H1 (cell line): ENCODE measurements at regions not wholly inside any gene's neighbourhood (a gene's known extent, or its start where the extent isn't known, plus 50 kb on each side); places are given as distances from the start of the nearest gene placed in this dataset.

Experiments used
- CTCF ChIA-PET: fragments of 300-600 bp; sonication (Branson Sonifier 250); formaldehyde crosslinking; loops from one replicate; lab custom pipeline; 2021; ENCODE audit not compliant: partially characterized antibody; lab: Charles Lee
- POLR2A ChIA-PET: fragments of 300-600 bp; sonication (Branson Sonifier 250); formaldehyde crosslinking; loops from one replicate; lab custom pipeline; 2021; ENCODE audit warnings: inconsistent platforms; ENCODE audit not compliant: partially characterized antibody; lab: Charles Lee
- DNase-seq, 2 experiments: peaks; one replicate each; pipeline versions ENCODE4 v3.0.0 to v3.0.0-alpha.2; 2010 to 2022; ENCODE audit warnings: low spot score in 2 of 2, low read depth in 1 of 2, mixed read lengths in 1 of 2
- FAIRE-seq: peaks from 2 replicates; lab custom pipeline; 2011; peaks lifted over from hg19 to GRCh38; lab: Jason Lieb, UNC
- H2AFZ ChIP-seq: 2 replicates; pipeline ENCODE4 v1.8.1; 2012; ENCODE audit warnings: low read length, inconsistent platforms
- H2AK5ac ChIP-seq: 2 replicates; pipeline ENCODE4 v1.6.1; 2013; ENCODE audit warnings: low read depth, low read length
- H2BK120ac ChIP-seq: replicated peaks from 2 replicates; pipeline ENCODE3; 2013; ENCODE audit warnings: low read depth, low read length, inconsistent platforms
- H2BK12ac ChIP-seq: 2 replicates; pipeline ENCODE4 v1.6.1; 2013; ENCODE audit warnings: low read depth, low read length
- H2BK15ac ChIP-seq: 2 replicates; pipeline ENCODE4 v1.6.1; 2013; ENCODE audit warnings: low read length
- H2BK20ac ChIP-seq: 2 replicates; pipeline ENCODE4 v1.6.1; 2013; ENCODE audit warnings: low read length
- H2BK5ac ChIP-seq: 2 replicates; pipeline ENCODE4 v1.6.1; 2013; ENCODE audit warnings: low read depth, low read length
- H3K14ac ChIP-seq: 2 replicates; pipeline ENCODE4 v1.6.1; 2013; ENCODE audit warnings: inconsistent platforms; ENCODE audit not compliant: insufficient read length
- H3K18ac ChIP-seq: 2 replicates; pipeline ENCODE4 v1.6.1; 2013; ENCODE audit warnings: low read length; ENCODE audit errors: extremely low read depth
- H3K23ac ChIP-seq: 2 replicates; pipeline ENCODE4 v1.6.1; 2013; ENCODE audit warnings: inconsistent platforms; ENCODE audit not compliant: insufficient read length
- H3K23me2 ChIP-seq: 2 replicates; pipeline ENCODE4 v1.6.1; 2013; ENCODE audit warnings: low read depth, low read length
- H3K27ac ChIP-seq: 2 replicates; pipeline ENCODE4 v1.6.1; 2011; ENCODE audit warnings: low read depth, low read length, inconsistent platforms
- H3K27me3 ChIP-seq, 4 experiments: replicated peaks in 1 of 4; 1 replicate in 1 of 4; 2 replicates in 3 of 4; pipeline versions ENCODE4 v1.6.1 to v1.8.1; 2011 to 2013; ENCODE audit warnings: low read length in 3 of 4, mild to moderate bottlenecking in 3 of 4, inconsistent platforms in 2 of 4, mixed read lengths in 2 of 4, moderate library complexity in 1 of 4; ENCODE audit not compliant: control insufficient read depth in 3 of 4, insufficient read depth in 3 of 4; ENCODE audit errors: extremely low read depth in 1 of 4
- H3K36me3 ChIP-seq, 4 experiments: 2 replicates each; pipeline versions ENCODE4 v1.6.1 to v1.8.1; 2011 to 2013; ENCODE audit warnings: mild to moderate bottlenecking in 4 of 4, low read length in 3 of 4, moderate library complexity in 2 of 4, control low read depth in 1 of 4, inconsistent platforms in 1 of 4; ENCODE audit not compliant: insufficient read depth in 4 of 4, control insufficient read depth in 2 of 4
- H3K4ac ChIP-seq: replicated peaks from 2 replicates; pipeline ENCODE3; 2013; ENCODE audit warnings: low read length, low read depth, mixed read lengths, inconsistent platforms; ENCODE audit not compliant: insufficient read length
- H3K4me1 ChIP-seq, 4 experiments: replicated peaks in 1 of 4; 1 replicate in 1 of 4; 2 replicates in 3 of 4; pipeline versions ENCODE4 v1.6.1 to v1.8.1; 2011 to 2013; ENCODE audit warnings: low read length in 3 of 4, inconsistent platforms in 2 of 4, mixed read lengths in 1 of 4; ENCODE audit not compliant: insufficient read depth in 4 of 4, control insufficient read depth in 3 of 4
- H3K4me2 ChIP-seq, 2 experiments: 2 replicates each; pipeline versions ENCODE4 v1.6.1 to v1.8.1; 2011 to 2013; ENCODE audit warnings: low read depth in 2 of 2, low read length in 2 of 2, control low read depth in 1 of 2, inconsistent platforms in 1 of 2, mild to moderate bottlenecking in 1 of 2; ENCODE audit not compliant: insufficient read depth in 1 of 2
- H3K4me3 ChIP-seq, 4 experiments: fragments of 200-600, 300-600 bp in 1 of 4; sonication (generic), shearing (Covaris generic), sonication (Bioruptor Twin) in 1 of 4; 2 replicates each; pipeline versions ENCODE4 v1.5.1 to v1.8.1; 2011 to 2016; ENCODE audit warnings: low read length in 4 of 4, low read depth in 3 of 4, control low read depth in 2 of 4, inconsistent platforms in 2 of 4, mild to moderate bottlenecking in 2 of 4, mixed read lengths in 1 of 4, moderate library complexity in 1 of 4; ENCODE audit not compliant: insufficient read depth in 2 of 4; ENCODE audit errors: extremely low read depth in 1 of 4
- H3K56ac ChIP-seq: replicated peaks from 2 replicates; pipeline ENCODE3; 2013; ENCODE audit warnings: low read depth, mild to moderate bottlenecking, mixed read lengths, low read length, inconsistent platforms; ENCODE audit not compliant: insufficient read length
- H3K79me1 ChIP-seq: 2 replicates; pipeline ENCODE4 v1.6.1; 2013; ENCODE audit warnings: low read depth, low read length, control low read depth
- H3K79me2 ChIP-seq, 2 experiments: 2 replicates each; pipeline versions ENCODE4 v1.6.1 to v1.8.1; 2012 to 2013; ENCODE audit warnings: low read length in 2 of 2, mild to moderate bottlenecking in 2 of 2, inconsistent platforms in 1 of 2; ENCODE audit not compliant: insufficient read depth in 2 of 2, control insufficient read depth in 1 of 2
- H3K9ac ChIP-seq, 4 experiments: replicated peaks in 1 of 4; 1 replicate in 1 of 4; 2 replicates in 3 of 4; pipeline versions ENCODE4 v1.6.1 to v1.8.1; 2011 to 2013; ENCODE audit warnings: low read depth in 3 of 4, low read length in 3 of 4, control low read depth in 2 of 4, mild to moderate bottlenecking in 2 of 4, moderate library complexity in 2 of 4, inconsistent platforms in 1 of 4; ENCODE audit errors: extremely low read depth in 1 of 4
- H3K9me3 ChIP-seq, 2 experiments: 2 replicates each; pipeline versions ENCODE4 v1.6.1 to v1.8.1; 2012 to 2013; ENCODE audit warnings: mild to moderate bottlenecking in 2 of 2, moderate library complexity in 2 of 2, control low read depth in 1 of 2, inconsistent platforms in 1 of 2, low read depth in 1 of 2, low read length in 1 of 2, mixed read lengths in 1 of 2; ENCODE audit not compliant: insufficient read depth in 2 of 2
- H4K20me1 ChIP-seq, 2 experiments: replicated peaks in 1 of 2; 2 replicates each; pipeline versions ENCODE3 to v1.8.1; 2011 to 2013; ENCODE audit warnings: inconsistent platforms in 2 of 2, low read length in 2 of 2, mild to moderate bottlenecking in 1 of 2; ENCODE audit not compliant: insufficient read depth in 2 of 2, control insufficient read depth in 1 of 2
- H4K5ac ChIP-seq: 2 replicates; pipeline ENCODE4 v1.6.1; 2013; ENCODE audit warnings: low read length, low read depth, mixed read lengths, inconsistent platforms; ENCODE audit not compliant: insufficient read length
- H4K8ac ChIP-seq: 2 replicates; pipeline ENCODE4 v1.8.0; 2013; ENCODE audit warnings: mild to moderate bottlenecking, moderate library complexity, low read length, inconsistent platforms; ENCODE audit not compliant: insufficient read depth; ENCODE audit errors: extremely low read depth
- H4K91ac ChIP-seq: replicated peaks from 2 replicates; pipeline ENCODE3; 2013; ENCODE audit warnings: low read length, mixed read lengths, inconsistent platforms; ENCODE audit not compliant: insufficient read length
- BACH1 ChIP-seq: IDR thresholded peaks from 2 replicates; pipeline ENCODE4 v1.6.1; 2012; ENCODE audit warnings: low read length, improper control_type of control experiment
- CEBPB ChIP-seq: IDR thresholded peaks from 2 replicates; pipeline ENCODE4 v1.6.1; 2012; ENCODE audit warnings: low read depth, low read length
- CHD2 ChIP-seq: IDR thresholded peaks from 2 replicates; pipeline ENCODE4 v1.6.1; 2012; ENCODE audit warnings: low read length, improper control_type of control experiment
- CREB1 ChIP-seq: IDR thresholded peaks from 2 replicates; pipeline ENCODE4 v1.6.1; 2012; ENCODE audit warnings: inconsistent platforms
- EP300 ChIP-seq, 2 experiments: IDR thresholded peaks; 1 replicate in 1 of 2; 2 replicates in 1 of 2; pipeline ENCODE4 v1.6.1; 2011 to 2012; ENCODE audit warnings: low read depth in 2 of 2, low read length in 2 of 2, mild to moderate bottlenecking in 2 of 2, borderline replicate concordance in 1 of 2, inconsistent platforms in 1 of 2, moderate library complexity in 1 of 2
- RBBP5 ChIP-seq: IDR thresholded peaks from 2 replicates; pipeline ENCODE4 v1.7.1; 2012; ENCODE audit warnings: low read depth, mild to moderate bottlenecking, inconsistent platforms, low read length, moderate library complexity, borderline replicate concordance
- SUZ12 ChIP-seq: fragments of 200-600 bp; sonication (generic); IDR thresholded peaks from 2 replicates; pipeline ENCODE4 v1.6.1; 2012; ENCODE audit warnings: mild to moderate bottlenecking, inconsistent platforms, low read length, moderate library complexity, mixed read lengths
- TAF7 ChIP-seq: optimal IDR thresholded peaks from 2 replicates; pipeline ENCODE3; 2011; ENCODE audit warnings: low read depth, mild to moderate bottlenecking, inconsistent platforms, low read length, moderate library complexity, borderline replicate concordance
- whole genome bisulfite sequencing, 2 experiments: shearing (Covaris generic) in 1 of 2; methylation state at CpG; one replicate each; pipeline versions ENCODE4 v1.1.6 to v1.1.7; 2013 to 2015; ENCODE audit warnings: low lambda C conversion rate in 2 of 2, mixed read lengths in 2 of 2, inconsistent platforms in 1 of 2, low coverage in 1 of 2, missing lambda C conversion rate in 1 of 2; ENCODE audit not compliant: insufficient replicate concordance in 2 of 2, insufficient coverage in 1 of 2, insufficient read length in 1 of 2; ENCODE audit errors: extremely low coverage in 1 of 2, missing lambda C conversion rate in 1 of 2; 5-methylcytosine and 5-hydroxymethylcytosine counted together
- TF ChIP-seq, protein P1 (sequence below), 3 experiments: IDR thresholded peaks; 1 replicate in 2 of 3; 2 replicates in 1 of 3; pipeline versions ENCODE4 v1.5.1 to v1.6.1; 2011; ENCODE audit warnings: low read length in 3 of 3, mild to moderate bottlenecking in 3 of 3, inconsistent platforms in 2 of 3, low read depth in 1 of 3, moderate library complexity in 1 of 3; ENCODE audit not compliant: insufficient read depth in 1 of 3; ENCODE audit errors: control extremely low read depth in 1 of 3

DNA sequence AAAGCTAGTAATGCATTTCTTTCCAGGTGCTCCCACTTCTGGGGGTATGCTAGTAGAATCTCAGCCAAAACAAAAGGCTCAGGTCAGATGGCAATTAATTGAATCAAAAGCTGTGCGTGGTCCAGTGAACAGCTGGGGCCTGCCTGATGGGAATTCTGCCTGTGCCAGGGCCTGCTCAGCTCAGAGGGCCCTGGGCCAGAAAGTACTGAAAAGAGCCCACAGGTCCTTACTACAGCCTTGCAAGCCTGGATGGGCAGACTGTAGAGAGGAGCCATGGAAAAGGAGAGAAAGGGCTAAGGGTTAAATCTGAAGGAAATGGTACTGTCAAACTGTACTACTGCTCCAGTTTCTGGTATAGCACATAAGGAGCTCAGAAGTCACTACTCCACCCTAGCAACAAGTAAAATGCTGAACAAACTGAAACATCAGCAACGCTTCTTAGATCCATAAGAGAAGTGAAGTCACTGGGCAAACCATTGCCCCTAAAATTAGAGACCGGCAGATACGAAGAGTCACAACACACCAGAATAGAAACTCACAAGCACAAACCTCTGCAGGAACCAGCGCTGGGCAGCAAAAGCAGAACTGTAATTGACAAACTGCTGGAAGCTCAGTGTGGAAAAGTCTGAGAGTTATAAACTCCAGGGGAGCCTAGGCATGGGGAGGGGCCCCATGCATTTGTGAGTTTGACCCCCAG, 121.1 kb upstream of the SYT6 start:
- H3K79me1 ChIP-seq: no peaks in the 10 kb centered on the region
- H3K4me1 ChIP-seq: no peaks in the 10 kb centered on the region
- H2AK5ac ChIP-seq: no peak overlapping the region
- no peak overlapping the region for H4K8ac ChIP-seq
- H3K23ac ChIP-seq: no peak overlapping the region
- no peak overlapping the region for H2AFZ ChIP-seq
- no peak overlapping the region for H4K5ac ChIP-seq
- WGBS, 2 experiments: 81% methylated on average over 5 of the region's 5 CpGs; no CpG with 5 or more reads in 1 of the 2 experiments
- no peak overlapping the region for H2BK120ac ChIP-seq
- CTCF ChIA-PET: interaction anchor here (0.9 to 1.9 kb wide), 8 partner anchors 8 to 298 kb away, joined by 3 to 11 read pairs (median 4); no protein-coding TSS in a partner anchor
- no peaks in the 10 kb centered on the region for H3K36me3 ChIP-seq
- H3K9me3 ChIP-seq: no peaks in the 10 kb centered on the region
- H3K23me2 ChIP-seq: no peaks in the 10 kb centered on the region
- no peak overlapping the region for H3K14ac ChIP-seq
- no peak overlapping the region for H4K91ac ChIP-seq
- no peak overlapping the region for H2BK15ac ChIP-seq
- DNase-seq: no peak
- no peaks in the 10 kb centered on the region for H3K79me2 ChIP-seq
- H3K27me3 ChIP-seq: no peaks in the 10 kb centered on the region
- H3K4ac ChIP-seq: no peak overlapping the region
- no peak overlapping the region for H3K4me3 ChIP-seq
- no peak for FAIRE-seq
- H3K4me2 ChIP-seq: no peak overlapping the region
- no peaks in the 10 kb centered on the region for H4K20me1 ChIP-seq
- TF ChIP-seq CEBPB: no peak
- TF ChIP-seq RBBP5: no peak
- no peak for TF ChIP-seq TAF7
- TF ChIP-seq EP300 (IDR thresholded peaks at IDR 0.05; ENCODE audit: borderline replicate concordance in 1 of 2, low read depth in 2 of 2, low read length in 2 of 2): no peak
- TF ChIP-seq, protein P1, sequence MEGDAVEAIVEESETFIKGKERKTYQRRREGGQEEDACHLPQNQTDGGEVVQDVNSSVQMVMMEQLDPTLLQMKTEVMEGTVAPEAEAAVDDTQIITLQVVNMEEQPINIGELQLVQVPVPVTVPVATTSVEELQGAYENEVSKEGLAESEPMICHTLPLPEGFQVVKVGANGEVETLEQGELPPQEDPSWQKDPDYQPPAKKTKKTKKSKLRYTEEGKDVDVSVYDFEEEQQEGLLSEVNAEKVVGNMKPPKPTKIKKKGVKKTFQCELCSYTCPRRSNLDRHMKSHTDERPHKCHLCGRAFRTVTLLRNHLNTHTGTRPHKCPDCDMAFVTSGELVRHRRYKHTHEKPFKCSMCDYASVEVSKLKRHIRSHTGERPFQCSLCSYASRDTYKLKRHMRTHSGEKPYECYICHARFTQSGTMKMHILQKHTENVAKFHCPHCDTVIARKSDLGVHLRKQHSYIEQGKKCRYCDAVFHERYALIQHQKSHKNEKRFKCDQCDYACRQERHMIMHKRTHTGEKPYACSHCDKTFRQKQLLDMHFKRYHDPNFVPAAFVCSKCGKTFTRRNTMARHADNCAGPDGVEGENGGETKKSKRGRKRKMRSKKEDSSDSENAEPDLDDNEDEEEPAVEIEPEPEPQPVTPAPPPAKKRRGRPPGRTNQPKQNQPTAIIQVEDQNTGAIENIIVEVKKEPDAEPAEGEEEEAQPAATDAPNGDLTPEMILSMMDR (IDR thresholded peaks at IDR 0.05; ENCODE audit: control extremely low read depth in 1 of 3, insufficient read depth in 1 of 3, low read depth in 1 of 3, low read length in 3 of 3): no peak
- no peak for TF ChIP-seq CHD2
- no peak for TF ChIP-seq BACH1
- TF ChIP-seq SUZ12: no peak
- no peak for TF ChIP-seq CREB1
- TF ChIP-seq, all 59 proteins: peak for 0
- no peak overlapping the region for H2BK20ac ChIP-seq
- no peak overlapping the region for H3K27ac ChIP-seq
- POLR2A ChIA-PET: no interaction called here
- H2BK5ac ChIP-seq: no peak overlapping the region
- H2BK12ac ChIP-seq: no peak overlapping the region
- no peak overlapping the region for H3K18ac ChIP-seq
- no peak overlapping the region for H3K56ac ChIP-seq
- H3K9ac ChIP-seq: no peak overlapping the region
